Astrocyte (in vitro differentiated cells and primary cell): ENCODE measurements at regions not wholly inside any gene's neighbourhood (a gene's known extent, or its start where the extent isn't known, plus 50 kb on each side); places are given as distances from the start of the nearest gene placed in this dataset.

ENCODE experiments used
- DNase-seq: peaks from one replicate; pipeline ENCODE4 v3.0.0-alpha.2; 2010; ENCODE audit warnings: low read depth
- FAIRE-seq: peaks from 2 replicates; lab custom pipeline; 2011; peaks lifted over from hg19 to GRCh38; lab: Jason Lieb, UNC
- H2AFZ ChIP-seq: 2 replicates; pipeline ENCODE4 v1.6.0; 2012; ENCODE audit warnings: low read depth, low read length, inconsistent platforms
- H3K27ac ChIP-seq: 2 replicates; pipeline ENCODE4 v1.5.1; 2011; ENCODE audit warnings: low read depth, low read length, inconsistent platforms
- H3K27me3 ChIP-seq: 2 replicates; pipeline ENCODE4 v1.6.0; 2011; ENCODE audit warnings: low read length, inconsistent platforms; ENCODE audit not compliant: insufficient read depth
- H3K36me3 ChIP-seq: 2 replicates; pipeline ENCODE4 v1.5.1; 2011; ENCODE audit warnings: low read length, inconsistent platforms; ENCODE audit not compliant: insufficient read depth
- H3K4me1 ChIP-seq: 2 replicates; pipeline ENCODE4 v1.5.1; 2011; ENCODE audit warnings: low read length, inconsistent platforms; ENCODE audit not compliant: insufficient read depth
- H3K4me2 ChIP-seq: 2 replicates; pipeline ENCODE4 v1.6.0; 2012; ENCODE audit warnings: low read length, inconsistent platforms
- H3K4me3 ChIP-seq: 2 replicates; pipeline ENCODE4 v1.5.1; 2011; ENCODE audit warnings: low read depth, mild to moderate bottlenecking, low read length, inconsistent platforms; ENCODE audit not compliant: insufficient read depth
- H3K79me2 ChIP-seq: 2 replicates; pipeline ENCODE4 v1.6.0; 2012; ENCODE audit warnings: mild to moderate bottlenecking, low read length, inconsistent platforms; ENCODE audit not compliant: insufficient read depth
- H3K9ac ChIP-seq: 2 replicates; pipeline ENCODE4 v1.6.0; 2012; ENCODE audit warnings: mild to moderate bottlenecking, low read length, inconsistent platforms
- H3K9me3 ChIP-seq: 2 replicates; pipeline ENCODE4 v1.5.1; 2012; ENCODE audit warnings: low read depth, mild to moderate bottlenecking, low read length, inconsistent platforms; ENCODE audit not compliant: insufficient read depth
- H4K20me1 ChIP-seq: 2 replicates; pipeline ENCODE4 v1.6.0; 2012; ENCODE audit warnings: low read length, inconsistent platforms; ENCODE audit not compliant: insufficient read depth
- H3K27ac Mint-ChIP-seq: one replicate; pipeline ENCODE4 v1.8.0; 2021; ENCODE audit warnings: mild to moderate bottlenecking, mixed read lengths; ENCODE audit not compliant: unreplicated experiment
- H3K27me3 Mint-ChIP-seq: one replicate; pipeline ENCODE4 v1.8.0; 2021; ENCODE audit warnings: low read depth, mixed read lengths; ENCODE audit not compliant: unreplicated experiment
- H3K36me3 Mint-ChIP-seq: one replicate; pipeline ENCODE4 v1.8.0; 2021; ENCODE audit warnings: low read depth, mixed read lengths; ENCODE audit not compliant: unreplicated experiment
- H3K4me1 Mint-ChIP-seq: one replicate; pipeline ENCODE4 v1.8.0; 2021; ENCODE audit warnings: low read depth, mixed read lengths; ENCODE audit not compliant: unreplicated experiment
- H3K4me3 Mint-ChIP-seq: one replicate; pipeline ENCODE4 v1.8.0; 2021; ENCODE audit warnings: mild to moderate bottlenecking, moderate library complexity, mixed read lengths; ENCODE audit not compliant: unreplicated experiment
- H3K9me3 Mint-ChIP-seq: one replicate; pipeline ENCODE4 v1.8.0; 2021; ENCODE audit warnings: mild to moderate bottlenecking, mixed read lengths; ENCODE audit not compliant: unreplicated experiment
- EZH2 ChIP-seq: IDR thresholded peaks from 2 replicates; pipeline ENCODE4 v1.6.1; 2012; ENCODE audit warnings: mild to moderate bottlenecking, low read length, inconsistent platforms; ENCODE audit not compliant: insufficient read depth
- TF ChIP-seq, protein P1 (sequence below): IDR thresholded peaks from 2 replicates; pipeline ENCODE4 v1.5.1; 2011; ENCODE audit warnings: low read depth, mild to moderate bottlenecking, inconsistent platforms, low read length, moderate library complexity; ENCODE audit not compliant: insufficient read depth

DNA sequence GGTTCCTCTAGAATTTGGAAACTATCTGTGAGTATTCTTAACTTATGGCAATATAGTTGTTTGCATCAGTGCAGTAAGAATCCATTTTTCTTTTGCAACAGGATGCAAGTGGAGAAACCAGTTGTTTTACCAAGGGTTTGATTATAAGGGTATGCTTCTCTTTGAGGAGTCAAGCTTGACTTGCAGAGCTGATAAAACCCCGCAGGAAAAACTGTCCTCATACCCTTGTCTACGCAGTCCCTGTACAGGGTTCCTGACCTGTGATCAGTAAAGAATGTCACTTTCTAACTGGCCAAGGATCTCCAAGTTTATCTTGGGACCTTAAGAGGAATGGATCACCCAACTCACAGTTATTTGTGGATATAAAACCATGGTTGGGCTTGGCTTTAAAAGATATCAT, 161.1 kb upstream of the OLIG3 start:
- Histone ChIP-seq H4K20me1 (no peaks in the 10 kb centered on the region), H3K4me2 (no peak overlapping the region), H3K79me2 (no peaks in the 10 kb centered on the region), H3K4me3 (no peak overlapping the region), H3K9me3 (peaks cover 11% of the 10 kb centered on the region), H3K27ac (no peak overlapping the region), H3K36me3 (no peaks in the 10 kb centered on the region), H3K9ac (no peak overlapping the region), H3K27me3 (no peaks in the 10 kb centered on the region), H2AFZ (no peak overlapping the region), H3K4me1 (no peaks in the 10 kb centered on the region)
- no peak for TF ChIP-seq EZH2
- TF ChIP-seq, protein P1, sequence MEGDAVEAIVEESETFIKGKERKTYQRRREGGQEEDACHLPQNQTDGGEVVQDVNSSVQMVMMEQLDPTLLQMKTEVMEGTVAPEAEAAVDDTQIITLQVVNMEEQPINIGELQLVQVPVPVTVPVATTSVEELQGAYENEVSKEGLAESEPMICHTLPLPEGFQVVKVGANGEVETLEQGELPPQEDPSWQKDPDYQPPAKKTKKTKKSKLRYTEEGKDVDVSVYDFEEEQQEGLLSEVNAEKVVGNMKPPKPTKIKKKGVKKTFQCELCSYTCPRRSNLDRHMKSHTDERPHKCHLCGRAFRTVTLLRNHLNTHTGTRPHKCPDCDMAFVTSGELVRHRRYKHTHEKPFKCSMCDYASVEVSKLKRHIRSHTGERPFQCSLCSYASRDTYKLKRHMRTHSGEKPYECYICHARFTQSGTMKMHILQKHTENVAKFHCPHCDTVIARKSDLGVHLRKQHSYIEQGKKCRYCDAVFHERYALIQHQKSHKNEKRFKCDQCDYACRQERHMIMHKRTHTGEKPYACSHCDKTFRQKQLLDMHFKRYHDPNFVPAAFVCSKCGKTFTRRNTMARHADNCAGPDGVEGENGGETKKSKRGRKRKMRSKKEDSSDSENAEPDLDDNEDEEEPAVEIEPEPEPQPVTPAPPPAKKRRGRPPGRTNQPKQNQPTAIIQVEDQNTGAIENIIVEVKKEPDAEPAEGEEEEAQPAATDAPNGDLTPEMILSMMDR, result no peak
- no peaks in the 10 kb centered on the region for H3K27me3 Mint-ChIP-seq
- H3K36me3 Mint-ChIP-seq, result no peaks in the 10 kb centered on the region
- H3K4me3 Mint-ChIP-seq, result no peak overlapping the region
- DNase-seq, result no peak
- peaks cover 3% of the 10 kb centered on the region for H3K4me1 Mint-ChIP-seq
- H3K27ac Mint-ChIP-seq, result no peak overlapping the region
- peaks cover 17% of the 10 kb centered on the region for H3K9me3 Mint-ChIP-seq
- FAIRE-seq, result no peak

DNA sequence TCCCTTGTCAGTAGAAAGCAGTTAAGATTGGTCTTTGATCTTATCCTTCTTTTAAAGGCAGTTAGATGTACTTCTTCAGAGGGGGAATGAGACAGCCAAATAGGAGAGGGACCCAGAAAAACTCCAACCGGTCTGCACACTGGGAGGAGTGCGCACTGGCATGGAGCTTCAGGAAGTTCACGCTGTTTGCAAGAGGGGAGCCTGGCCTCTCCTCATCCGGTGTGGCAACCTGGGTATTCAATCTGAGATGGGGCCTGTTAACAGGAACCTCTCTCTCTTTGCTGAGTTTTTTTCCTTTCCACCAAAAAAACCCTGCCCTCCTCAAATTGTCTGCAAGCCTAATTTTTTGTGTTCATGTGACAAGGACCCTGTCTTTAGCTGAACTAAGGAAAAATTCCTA, 162.5 kb upstream of the OLIG3 start:
- Mint-ChIP-seq H3K9me3 (peaks cover 13% of the 10 kb centered on the region), H3K36me3 (no peaks in the 10 kb centered on the region), H3K4me1 (peaks cover 3% of the 10 kb centered on the region), H3K27ac (no peak overlapping the region), H3K27me3 (no peaks in the 10 kb centered on the region), H3K4me3 (no peak overlapping the region)
- H3K27me3 ChIP-seq, result no peaks in the 10 kb centered on the region
- H3K9me3 ChIP-seq, result peaks cover 11% of the 10 kb centered on the region
- no peak overlapping the region for H3K4me2 ChIP-seq
- no peaks in the 10 kb centered on the region for H4K20me1 ChIP-seq
- no peaks in the 10 kb centered on the region for H3K79me2 ChIP-seq
- H3K27ac ChIP-seq, result no peak overlapping the region
- no peaks in the 10 kb centered on the region for H3K36me3 ChIP-seq
- H3K4me3 ChIP-seq, result no peak overlapping the region
- H3K4me1 ChIP-seq, result no peaks in the 10 kb centered on the region
- no peak for FAIRE-seq
- H3K9ac ChIP-seq, result no peak overlapping the region
- no peak for DNase-seq
- no peak overlapping the region for H2AFZ ChIP-seq
- no peak for TF ChIP-seq EZH2
- TF ChIP-seq, protein P1, result no peak

DNA sequence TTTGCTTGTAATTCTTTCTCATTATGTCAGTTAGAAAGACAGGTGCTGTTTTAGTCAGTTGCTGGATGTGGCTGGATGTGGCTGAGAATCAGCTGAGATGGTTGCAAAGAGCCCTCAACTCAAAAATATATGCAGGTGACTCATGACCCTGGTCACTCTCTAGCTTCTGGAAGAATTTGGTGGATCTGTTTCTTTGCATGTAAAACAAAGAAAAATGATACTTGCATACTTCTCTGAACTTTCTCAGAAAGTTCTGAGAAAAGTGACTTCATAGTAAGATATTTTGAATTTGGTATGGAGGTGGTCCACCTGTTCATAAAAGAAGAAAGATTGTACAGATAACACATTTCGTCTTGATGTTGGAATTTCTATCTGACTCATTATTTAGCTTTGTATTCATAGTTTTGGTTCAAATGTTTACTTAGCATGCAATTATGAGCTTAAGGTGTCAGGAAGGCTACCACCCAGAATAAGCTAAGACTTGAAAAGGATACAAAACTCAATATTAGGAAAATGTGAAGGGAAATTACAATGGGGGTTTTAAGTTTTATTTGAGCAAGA, 163.2 kb upstream of the OLIG3 start:
- H3K9ac ChIP-seq, result no peak overlapping the region
- Mint-ChIP-seq H3K4me1 (peaks cover 3% of the 10 kb centered on the region), H3K4me3 (no peak overlapping the region), H3K27me3 (no peaks in the 10 kb centered on the region), H3K27ac (no peak overlapping the region), H3K9me3 (peaks cover 11% of the 10 kb centered on the region), H3K36me3 (no peaks in the 10 kb centered on the region)
- H3K4me3 ChIP-seq, result no peak overlapping the region
- TF ChIP-seq, protein P1, result no peak
- no peak for TF ChIP-seq EZH2
- H3K27me3 ChIP-seq, result no peaks in the 10 kb centered on the region
- DNase-seq (no peak), FAIRE-seq (no peak)
- no peaks in the 10 kb centered on the region for H3K79me2 ChIP-seq
- no peak overlapping the region for H3K4me2 ChIP-seq
- no peaks in the 10 kb centered on the region for H4K20me1 ChIP-seq
- H3K4me1 ChIP-seq, result no peaks in the 10 kb centered on the region
- no peaks in the 10 kb centered on the region for H3K36me3 ChIP-seq
- H3K9me3 ChIP-seq, result peaks cover 11% of the 10 kb centered on the region
- H3K27ac ChIP-seq, result no peak overlapping the region
- H2AFZ ChIP-seq, result no peak overlapping the region
